SK-N-SH (cell line): ENCODE measurements at regions not wholly inside any gene's neighbourhood (a gene's known extent, or its start where the extent isn't known, plus 50 kb on each side); places are given as distances from the start of the nearest gene placed in this dataset.

Experiments
- CHD2 ChIP-seq: fragments of 150-350 bp; IDR thresholded peaks from 2 replicates; pipeline ENCODE4 v1.6.1; 2018; ENCODE audit warnings: low read length; ENCODE audit not compliant: partially characterized antibody
- FOXM1 ChIP-seq: IDR thresholded peaks from 2 replicates; pipeline ENCODE4 v1.4.0; 2012; ENCODE audit warnings: low read depth, mild to moderate bottlenecking

GRCh38 chr11:104623518-104623917 lies 274.7 kb downstream of the CASP12 start:
- TF ChIP-seq FOXM1, result no peak
- no peak for TF ChIP-seq CHD2
